ENCODE measurements at regions not wholly inside any gene's neighbourhood (a gene's known extent, or its start where the extent isn't known, plus 50 kb on each side); places are given as distances from the start of the nearest gene placed in this dataset.

- no peak for TF ChIP-seq YY1 (IDR thresholded peaks at IDR 0.05; ENCODE audit: low read depth)
- no peak for TF ChIP-seq TEAD4 (IDR thresholded peaks at IDR 0.05)
- TF ChIP-seq NFIC (IDR thresholded peaks at IDR 0.05) = no peak
- TF ChIP-seq CEBPB (IDR thresholded peaks at IDR 0.05) = no peak
- no peak for TF ChIP-seq REST (IDR thresholded peaks at IDR 0.05; ENCODE audit: low read depth)
- no peak for TF ChIP-seq FOXM1 (IDR thresholded peaks at IDR 0.05; ENCODE audit: borderline replicate concordance, low read depth)
- no peak for TF ChIP-seq TCF12 (IDR thresholded peaks at IDR 0.05; ENCODE audit: low read depth)
Measured at GRCh38 chr14:106185837-106186233, 659.5 kb downstream of the TMEM121 start.
